Glutamatergic neuron (in vitro differentiated cells): ENCODE measurements at regions not wholly inside any gene's neighbourhood (a gene's known extent, or its start where the extent isn't known, plus 50 kb on each side); places are given as distances from the start of the nearest gene placed in this dataset.

Experiments used
- DNase-seq: peaks from one replicate; pipeline ENCODE4 v3.0.0; 2022
- H3K27ac Mint-ChIP-seq: one replicate; pipeline ENCODE4 v1.8.0; 2020; ENCODE audit warnings: mild to moderate bottlenecking, mixed read lengths, inconsistent platforms; ENCODE audit not compliant: unreplicated experiment
- H3K27me3 Mint-ChIP-seq: one replicate; pipeline ENCODE4 v1.8.0; 2020; ENCODE audit warnings: mild to moderate bottlenecking, moderate library complexity, mixed read lengths, inconsistent platforms; ENCODE audit not compliant: unreplicated experiment
- H3K36me3 Mint-ChIP-seq: one replicate; pipeline ENCODE4 v1.8.0; 2020; ENCODE audit warnings: mild to moderate bottlenecking, mixed read lengths, inconsistent platforms; ENCODE audit not compliant: unreplicated experiment
- H3K4me1 Mint-ChIP-seq: one replicate; pipeline ENCODE4 v1.8.0; 2020; ENCODE audit warnings: mild to moderate bottlenecking, low read depth, mixed read lengths, inconsistent platforms; ENCODE audit not compliant: unreplicated experiment
- H3K4me3 Mint-ChIP-seq: one replicate; pipeline ENCODE4 v1.8.0; 2020; ENCODE audit warnings: mild to moderate bottlenecking, mixed read lengths, inconsistent platforms; ENCODE audit not compliant: unreplicated experiment
- H3K9me3 Mint-ChIP-seq: one replicate; pipeline ENCODE4 v1.8.0; 2020; ENCODE audit warnings: mild to moderate bottlenecking, moderate library complexity, mixed read lengths, inconsistent platforms; ENCODE audit not compliant: unreplicated experiment
- CTCF ChIP-seq: fragments of 200-600 bp; sonication (generic); IDR thresholded peaks from one replicate; pipeline ENCODE4 v1.5.0; 2021; ENCODE audit not compliant: partially characterized antibody, unreplicated experiment

GRCh38 chr3:27905625-27906024 lies 183.5 kb upstream of the EOMES start:
- no peak overlapping the region for H3K4me3 Mint-ChIP-seq
- H3K36me3 Mint-ChIP-seq: no peaks in the 10 kb centered on the region
- no peaks in the 10 kb centered on the region for H3K27me3 Mint-ChIP-seq
- no peak overlapping the region for H3K27ac Mint-ChIP-seq
- H3K4me1 Mint-ChIP-seq: no peaks in the 10 kb centered on the region
- H3K9me3 Mint-ChIP-seq: no peaks in the 10 kb centered on the region
- no peak for TF ChIP-seq CTCF
- DNase-seq: no peak

- Mint-ChIP-seq H3K4me3 (no peak overlapping the region), H3K4me1 (no peaks in the 10 kb centered on the region), H3K27ac (no peak overlapping the region), H3K9me3 (no peaks in the 10 kb centered on the region), H3K27me3 (no peaks in the 10 kb centered on the region), H3K36me3 (no peaks in the 10 kb centered on the region)
- TF ChIP-seq CTCF: no peak
- no peak for DNase-seq
Observed at GRCh38 chr3:27907148-27907547, 185.0 kb upstream of the EOMES start.

- DNase-seq: no peak
- Mint-ChIP-seq H3K27me3 (no peaks in the 10 kb centered on the region), H3K4me1 (no peaks in the 10 kb centered on the region), H3K9me3 (no peaks in the 10 kb centered on the region), H3K27ac (no peak overlapping the region), H3K36me3 (no peaks in the 10 kb centered on the region), H3K4me3 (no peak overlapping the region)
- TF ChIP-seq CTCF: no peak
Observed at GRCh38 chr3:27907929-27908328, 185.8 kb upstream of the EOMES start.

GRCh38 chr3:27910456-27910855 lies 188.3 kb upstream of the EOMES start:
- H3K4me1 Mint-ChIP-seq: no peaks in the 10 kb centered on the region
- H3K27ac Mint-ChIP-seq: no peak overlapping the region
- no peaks in the 10 kb centered on the region for H3K27me3 Mint-ChIP-seq
- no peak for TF ChIP-seq CTCF
- H3K36me3 Mint-ChIP-seq: no peaks in the 10 kb centered on the region
- no peak for DNase-seq
- no peaks in the 10 kb centered on the region for H3K9me3 Mint-ChIP-seq
- H3K4me3 Mint-ChIP-seq: no peak overlapping the region

GRCh38 chr3:27914199-27914598 lies 192.1 kb upstream of the EOMES start:
- no peak for DNase-seq
- Mint-ChIP-seq H3K9me3 (peaks cover 1% of the 10 kb centered on the region), H3K27me3 (no peaks in the 10 kb centered on the region), H3K36me3 (no peaks in the 10 kb centered on the region), H3K4me3 (no peak overlapping the region), H3K4me1 (no peaks in the 10 kb centered on the region), H3K27ac (no peak overlapping the region)
- TF ChIP-seq CTCF: no peak
